Right lobe of liver (tissue), 6 donors: ENCODE measurements at regions not wholly inside any gene's neighbourhood (a gene's known extent, or its start where the extent isn't known, plus 50 kb on each side); places are given as distances from the start of the nearest gene placed in this dataset.

Experiments
- ATAC-seq, 4 donors: fragments of 200-7000 bp; cut with Tn5 transposase; one replicate each; pipeline ENCODE4 v1.9.1; 2020; ENCODE audit warnings: mild to moderate bottlenecking in 4 of 4, moderate library complexity in 4 of 4
- DNase-seq, 3 donors: peaks; one replicate each; pipeline ENCODE4 v3.0.0-alpha.2; 2020
- H3K27ac ChIP-seq, 3 donors: fragments of 200-600 bp; one replicate each; pipeline ENCODE4 v1.8.0; 2022
- H3K27me3 ChIP-seq, 2 donors: fragments of 200-600 bp; one replicate each; pipeline ENCODE4 v1.8.0; 2022
- H3K36me3 ChIP-seq, 4 donors: fragments of 200-600 bp; sonication (generic) in 1 of 4; one replicate each; pipeline versions ENCODE4 v1.5.1 to v1.8.0; 2017 to 2022; ENCODE audit warnings: control low read depth in 1 of 4
- H3K4me1 ChIP-seq, 4 donors: fragments of 200-600 bp; sonication (generic) in 1 of 4; one replicate each; pipeline versions ENCODE4 v1.5.1 to v1.8.0; 2017 to 2022; ENCODE audit warnings: control low read depth in 1 of 4
- H3K4me3 ChIP-seq, 3 donors: fragments of 200-600 bp; one replicate each; pipeline ENCODE4 v1.8.0; 2022
- H3K9me3 ChIP-seq, 4 donors: fragments of 200-600 bp; sonication (generic) in 1 of 4; one replicate each; pipeline versions ENCODE4 v1.5.1 to v1.8.0; 2017 to 2022; ENCODE audit warnings: control low read depth in 1 of 4
- POLR2A ChIP-seq: fragments of 450-650 bp; IDR thresholded peaks from one replicate; pipeline ENCODE4 v1.6.1; 2017; ENCODE audit warnings: antibody characterized with exemption, mild to moderate bottlenecking
- whole genome bisulfite sequencing: methylation state at CpG from one replicate; pipeline ENCODE4 v1.1.6; 2018; ENCODE audit warnings: low coverage, low lambda C conversion rate; ENCODE audit not compliant: insufficient coverage; ENCODE audit errors: missing lambda C conversion rate; 5-methylcytosine and 5-hydroxymethylcytosine counted together
- intact Hi-C, 2 donors: fragments of 100-400 bp; cut with DNase I; formaldehyde crosslinking; loops; one replicate each; pipeline versions ENCODE4 v1.11.2 to v1.14.1; 2022
- TF ChIP-seq, protein P1 (sequence below), 4 donors: fragments of 200-600 bp in 3 of 4; fragments of 450-650 bp in 1 of 4; IDR thresholded peaks; one replicate each; pipeline versions ENCODE4 v1.5.1 to v1.8.0; 2016 to 2022; ENCODE audit warnings: antibody characterized with exemption in 4 of 4, mild to moderate bottlenecking in 2 of 4
- donor health status: DM: no; HTN: yes; CAD: no.
- donor health status: DM: no; HTN: no; CAD: no.
- donor health status: DM: no; HTN: no; CAD: no.
- donor health status: DM: no; HTN: yes; CAD: no.
- donor health status: DM: no; HTN: yes; CAD: no.

DNA sequence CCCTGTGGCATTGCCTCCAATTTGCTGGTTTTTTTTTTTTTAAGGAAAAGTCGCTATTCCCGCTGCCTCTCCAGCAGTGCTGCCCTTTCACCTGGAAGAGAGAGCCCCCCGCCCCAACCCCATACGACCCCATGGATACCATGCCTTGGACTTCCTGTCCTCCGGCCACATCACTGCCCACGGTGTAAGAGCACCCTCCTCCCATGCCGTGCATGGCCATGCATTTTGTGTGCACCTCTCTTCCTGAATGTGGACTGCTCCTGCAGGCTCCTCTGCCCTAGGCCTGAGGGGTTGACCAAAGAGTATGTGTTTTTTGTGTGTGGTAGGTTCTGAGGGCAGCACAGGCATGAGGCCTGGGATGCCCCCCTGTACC is 65.6 kb upstream of the SPON1 start:
- DNase-seq = no peak
- peak in 3 of 4 donors; percentile 7 to 27 (median 23) for ATAC-seq
- H3K27ac ChIP-seq = no peak overlapping the region
- 40% methylated on average over 3 of the region's 7 CpGs for WGBS
- TF ChIP-seq, protein P1, sequence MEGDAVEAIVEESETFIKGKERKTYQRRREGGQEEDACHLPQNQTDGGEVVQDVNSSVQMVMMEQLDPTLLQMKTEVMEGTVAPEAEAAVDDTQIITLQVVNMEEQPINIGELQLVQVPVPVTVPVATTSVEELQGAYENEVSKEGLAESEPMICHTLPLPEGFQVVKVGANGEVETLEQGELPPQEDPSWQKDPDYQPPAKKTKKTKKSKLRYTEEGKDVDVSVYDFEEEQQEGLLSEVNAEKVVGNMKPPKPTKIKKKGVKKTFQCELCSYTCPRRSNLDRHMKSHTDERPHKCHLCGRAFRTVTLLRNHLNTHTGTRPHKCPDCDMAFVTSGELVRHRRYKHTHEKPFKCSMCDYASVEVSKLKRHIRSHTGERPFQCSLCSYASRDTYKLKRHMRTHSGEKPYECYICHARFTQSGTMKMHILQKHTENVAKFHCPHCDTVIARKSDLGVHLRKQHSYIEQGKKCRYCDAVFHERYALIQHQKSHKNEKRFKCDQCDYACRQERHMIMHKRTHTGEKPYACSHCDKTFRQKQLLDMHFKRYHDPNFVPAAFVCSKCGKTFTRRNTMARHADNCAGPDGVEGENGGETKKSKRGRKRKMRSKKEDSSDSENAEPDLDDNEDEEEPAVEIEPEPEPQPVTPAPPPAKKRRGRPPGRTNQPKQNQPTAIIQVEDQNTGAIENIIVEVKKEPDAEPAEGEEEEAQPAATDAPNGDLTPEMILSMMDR (IDR thresholded peaks at IDR 0.05) = no peak
- TF ChIP-seq POLR2A = no peak
- intact Hi-C loops = no loop called here
- no peaks in the 10 kb centered on the region for H3K9me3 ChIP-seq
- no peaks in the 10 kb centered on the region for H3K36me3 ChIP-seq
- peaks cover 0 to 3% (median 0%) of the 10 kb centered on the region in 4 donors for H3K4me1 ChIP-seq
- no peaks in the 10 kb centered on the region for H3K27me3 ChIP-seq
- no peak overlapping the region for H3K4me3 ChIP-seq

DNA sequence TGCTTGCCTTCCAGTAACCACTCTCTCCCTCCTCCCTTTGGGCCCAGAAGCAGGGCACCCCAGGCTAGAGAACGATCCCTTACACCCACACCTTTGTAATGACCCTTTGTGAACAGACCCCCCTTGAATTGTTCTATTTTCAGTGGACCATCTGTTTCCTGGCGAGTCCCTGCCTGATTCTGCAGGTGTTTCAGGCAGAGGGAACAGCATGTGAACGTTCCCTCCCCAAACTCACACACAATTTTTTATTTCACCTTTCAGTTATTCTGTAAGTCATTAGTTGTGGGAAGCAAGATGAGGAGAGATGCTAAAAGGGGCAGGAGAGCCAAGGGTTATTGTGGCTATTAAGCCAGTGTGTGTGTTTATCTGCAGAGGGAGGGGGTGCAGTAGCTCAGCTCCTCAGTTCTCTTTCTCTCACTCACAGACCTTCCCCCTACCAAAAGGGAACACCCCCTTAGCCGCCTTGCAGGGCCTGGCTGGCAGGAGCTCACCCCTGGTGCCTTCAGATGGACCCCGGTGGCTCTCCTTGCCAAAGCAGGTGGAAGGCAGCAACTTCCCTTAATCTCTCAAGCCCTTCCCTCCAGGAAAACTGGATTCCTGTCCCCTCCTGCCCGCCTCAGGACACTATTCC is 64.8 kb upstream of the SPON1 start:
- H3K4me3 ChIP-seq = no peak overlapping the region
- H3K9me3 ChIP-seq = no peaks in the 10 kb centered on the region
- ATAC-seq (no peak), DNase-seq (no peak)
- H3K27me3 ChIP-seq = no peaks in the 10 kb centered on the region
- TF ChIP-seq POLR2A = no peak
- TF ChIP-seq, protein P1 (IDR thresholded peaks at IDR 0.05) = no peak
- WGBS = 59% methylated on average over 4 of the region's 6 CpGs
- H3K36me3 ChIP-seq = no peaks in the 10 kb centered on the region
- H3K27ac ChIP-seq = no peak overlapping the region
- peaks cover 0 to 3% (median 0%) of the 10 kb centered on the region in 4 donors for H3K4me1 ChIP-seq
- intact Hi-C loops = no loop called here

DNA sequence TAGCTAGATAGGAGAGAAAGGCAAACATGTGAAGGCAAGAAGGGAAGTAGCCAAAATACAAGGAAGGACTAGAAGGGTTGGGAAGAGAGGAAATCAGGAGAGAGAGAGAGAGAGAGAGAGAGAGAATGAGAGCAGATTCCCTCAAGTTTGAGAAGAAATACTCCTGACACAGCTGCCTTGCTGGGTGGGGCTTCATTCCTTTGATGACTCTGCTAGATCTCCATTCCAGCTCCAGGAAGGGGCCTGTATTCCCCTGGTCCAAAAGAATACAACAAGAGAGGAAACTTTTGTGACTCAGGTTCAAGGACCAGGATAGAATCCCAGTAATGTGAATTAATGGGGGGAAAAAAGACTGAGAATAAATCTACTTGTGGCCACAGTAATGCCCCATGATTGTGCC is 62.9 kb upstream of the SPON1 start:
- Histone ChIP-seq H3K27ac (no peak overlapping the region), H3K4me1 (peaks cover 0 to 3% (median 0%) of the 10 kb centered on the region in 4 donors), H3K4me3 (no peak overlapping the region), H3K9me3 (no peaks in the 10 kb centered on the region), H3K36me3 (no peaks in the 10 kb centered on the region), H3K27me3 (no peaks in the 10 kb centered on the region)
- intact Hi-C loops = no loop called here
- TF ChIP-seq POLR2A = no peak
- TF ChIP-seq, protein P1 (IDR thresholded peaks at IDR 0.05) = no peak
- DNase-seq (no peak), ATAC-seq (no peak)

DNA sequence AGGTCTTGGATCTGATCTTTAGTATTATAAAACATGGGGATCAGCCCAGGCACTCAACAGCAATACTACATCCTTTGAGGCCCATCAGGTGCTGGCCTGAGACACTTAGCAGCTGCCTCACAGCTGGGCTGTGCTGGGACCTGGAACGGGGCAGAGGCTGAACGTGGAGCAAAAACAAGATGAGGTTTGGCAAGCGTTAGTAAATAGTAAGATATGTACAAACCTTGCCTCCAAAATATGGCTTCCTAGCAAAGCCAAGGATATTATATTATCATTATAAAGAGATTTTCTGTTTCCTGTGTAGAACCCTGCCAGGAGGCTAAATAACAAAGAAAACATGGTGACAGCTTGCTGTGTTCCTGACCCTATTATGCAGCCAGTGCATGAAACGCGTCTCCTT is 60.0 kb upstream of the SPON1 start:
- H3K27me3 ChIP-seq = no peaks in the 10 kb centered on the region
- H3K4me3 ChIP-seq = no peak overlapping the region
- no peaks in the 10 kb centered on the region for H3K4me1 ChIP-seq
- 58% methylated on average over 5 of the region's 5 CpGs for WGBS
- intact Hi-C loops = no loop called here
- DNase-seq (no peak), ATAC-seq (no peak)
- no peaks in the 10 kb centered on the region for H3K36me3 ChIP-seq
- TF ChIP-seq POLR2A = no peak
- TF ChIP-seq, protein P1 (IDR thresholded peaks at IDR 0.05) = no peak
- H3K9me3 ChIP-seq = peaks cover 0 to 6% (median 0%) of the 10 kb centered on the region in 4 donors
- H3K27ac ChIP-seq = no peak overlapping the region
